ENCODE measurements at regions not wholly inside any gene's neighbourhood (a gene's known extent, or its start where the extent isn't known, plus 50 kb on each side); places are given as distances from the start of the nearest gene placed in this dataset.

DNA sequence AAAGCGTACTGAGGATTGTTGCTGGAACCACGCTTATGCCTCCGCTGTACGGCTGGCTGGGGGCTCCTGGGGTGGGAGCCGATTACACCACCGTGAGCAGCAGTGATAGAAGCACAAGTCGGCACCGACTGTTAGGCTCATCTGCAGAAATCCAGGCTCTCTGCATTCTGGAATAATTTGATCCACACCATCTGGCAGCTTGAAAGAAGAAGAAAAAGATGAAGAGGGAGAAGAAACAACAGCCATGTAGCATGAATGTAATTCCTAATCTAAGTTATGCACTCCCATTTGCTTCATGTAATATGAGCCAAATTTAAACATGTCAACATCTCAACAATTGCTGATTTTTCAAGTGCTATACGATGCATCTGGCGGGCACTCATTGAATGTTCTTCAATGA lies 84.6 kb upstream of the DHX15 start:
- no peak for TF ChIP-seq CTCF (IDR thresholded peaks at IDR 0.05)
- TF ChIP-seq POLR2A (IDR thresholded peaks at IDR 0.05), result no peak
- TF ChIP-seq EP300 (IDR thresholded peaks at IDR 0.05), result no peak
